ENCODE measurements at regions not wholly inside any gene's neighbourhood (a gene's known extent, or its start where the extent isn't known, plus 50 kb on each side); places are given as distances from the start of the nearest gene placed in this dataset.

- TF ChIP-seq EZH2phosphoT487 (IDR thresholded peaks at IDR 0.05; ENCODE audit: low read depth) = no peak
- no peak for TF ChIP-seq CTCF (IDR thresholded peaks at IDR 0.05; ENCODE audit: low read depth, low read length)
Observed at GRCh38 chrX:4878640-4879039, 1165.2 kb upstream of the PRKX start.

Data from OCI-LY3 (cell line).